Transverse colon (tissue), 4 donors: ENCODE measurements at regions not wholly inside any gene's neighbourhood (a gene's known extent, or its start where the extent isn't known, plus 50 kb on each side); places are given as distances from the start of the nearest gene placed in this dataset.
"Not testable (repeated sequence)": the region's sequence is repeated elsewhere in the genome, so short reads cannot be mapped to it uniquely, and the experiment has no call there.

Experiments used
- DNase-seq: peaks from one replicate; pipeline ENCODE4 v3.0.0-alpha.2; 2019
- H3K27ac ChIP-seq, 4 donors: fragments of 200-600 bp; sonication (generic); 2 replicates each; pipeline ENCODE4 v1.5.1; 2016 to 2018; ENCODE audit warnings: inconsistent platforms in 4 of 4
- H3K27me3 ChIP-seq: fragments of 200-600 bp; sonication (generic); 2 replicates; pipeline ENCODE4 v1.5.1; 2017; ENCODE audit warnings: inconsistent platforms
- H3K36me3 ChIP-seq, 4 donors: fragments of 200-600 bp; sonication (generic); 2 replicates each; pipeline ENCODE4 v1.5.1; 2017 to 2019; ENCODE audit warnings: inconsistent platforms in 4 of 4
- H3K4me1 ChIP-seq, 4 donors: fragments of 200-600 bp; sonication (generic); 2 replicates each; pipeline ENCODE4 v1.5.1; 2017 to 2020; ENCODE audit warnings: inconsistent platforms in 4 of 4
- H3K4me3 ChIP-seq, 4 donors: fragments of 200-600 bp; sonication (generic); 1 replicate in 1 of 4; 2 replicates in 3 of 4; pipeline versions ENCODE4 v1.5.1 to v1.6.1; 2017 to 2019; ENCODE audit warnings: inconsistent platforms in 4 of 4
- H3K9me3 ChIP-seq, 2 donors: fragments of 200-600 bp; sonication (generic); 2 replicates each; pipeline ENCODE4 v1.5.1; 2017 to 2019; ENCODE audit warnings: inconsistent platforms in 2 of 2
- CTCF ChIP-seq, 5 experiments: fragments of 200-600 bp in 3 of 5; fragments of 450-650 bp in 2 of 5; sonication (generic) in 3 of 5; IDR thresholded peaks; 1 replicate in 2 of 5; 2 replicates in 3 of 5; pipeline ENCODE4 v1.5.1; 2016 to 2017; ENCODE audit warnings: antibody characterized with exemption in 5 of 5, inconsistent platforms in 3 of 5, mild to moderate bottlenecking in 2 of 5, moderate library complexity in 1 of 5
- EP300 ChIP-seq: sonication (generic); formaldehyde crosslinking; IDR thresholded peaks from one replicate; pipeline ENCODE4 v1.6.1; 2017; ENCODE audit warnings: antibody characterized with exemption, low read depth
- POLR2A ChIP-seq: fragments of 450-650 bp; IDR thresholded peaks from one replicate; pipeline ENCODE4 v1.6.1; 2016; ENCODE audit warnings: antibody characterized with exemption, mild to moderate bottlenecking, moderate library complexity
- POLR2AphosphoS5 ChIP-seq, 3 donors: sonication (generic); formaldehyde crosslinking; IDR thresholded peaks; one replicate each; pipeline ENCODE4 v1.6.1; 2016; ENCODE audit warnings: antibody characterized with exemption in 3 of 3
- WGBS, 2 donors: methylation state at CpG; one replicate each; pipeline ENCODE4 v1.1.5; 2018; ENCODE audit warnings: low coverage in 1 of 2; 5-methylcytosine and 5-hydroxymethylcytosine counted together
- in situ Hi-C, 4 donors: fragments of 200-750 bp; cut with MboI; loops; one replicate each; pipeline versions ENCODE4 v1.15.0 to v1.15.1; 2017; ENCODE audit warnings: low sequenced_read_pairs in 3 of 4, low pct_ligation_motif_present in 1 of 4, low pct_unique_long_range_greater_than_20kb in 1 of 4
- intact Hi-C: fragments of 100-400 bp; cut with DNase I; formaldehyde crosslinking; loops from one replicate; pipeline ENCODE4 v1.15.1; 2023; ENCODE audit warnings: low total_unique reads

- no peak overlapping the region for H3K4me3 ChIP-seq
- WGBS, 2 donors: 78 to 80% methylated on average over 3 to 4 of the region's 4 CpGs
- H3K4me1 ChIP-seq: no peaks in the 10 kb centered on the region
- in situ Hi-C loops: no loop called here
- no peaks in the 10 kb centered on the region for H3K9me3 ChIP-seq
- TF ChIP-seq CTCF (IDR thresholded peaks at IDR 0.05): no peak
- TF ChIP-seq POLR2A: no peak
- no peak for TF ChIP-seq EP300
- no peak overlapping the region for H3K27ac ChIP-seq
- H3K27me3 ChIP-seq: no peaks in the 10 kb centered on the region
- no peaks in the 10 kb centered on the region for H3K36me3 ChIP-seq
- intact Hi-C loops: no loop called here
- no peak for DNase-seq
These were observed 128.5 kb upstream of the LMNTD1 start for GRCh38 chr12:25681580-25681979.

GRCh38 chr12:25682421-25682820, 129.3 kb upstream of the LMNTD1 start:
- Histone ChIP-seq H3K27ac (no peak overlapping the region), H3K4me3 (no peak overlapping the region), H3K27me3 (no peaks in the 10 kb centered on the region), H3K9me3 (no peaks in the 10 kb centered on the region), H3K4me1 (no peaks in the 10 kb centered on the region), H3K36me3 (no peaks in the 10 kb centered on the region)
- DNase-seq: no peak
- WGBS, 2 donors: 89 to 97% methylated on average over 1 of the region's 1 CpG
- intact Hi-C loops (no loop called here), in situ Hi-C loops (no loop called here)
- TF ChIP-seq POLR2A: no peak
- TF ChIP-seq POLR2AphosphoS5 (IDR thresholded peaks at IDR 0.05): no peak
- TF ChIP-seq EP300: no peak
- no peak for TF ChIP-seq CTCF (IDR thresholded peaks at IDR 0.05)

GRCh38 chr12:25684070-25684469, 131.0 kb upstream of the LMNTD1 start:
- 75 to 85% methylated on average over 2 of the region's 2 CpGs for WGBS, 2 donors
- H3K4me3 ChIP-seq: no peak overlapping the region
- H3K4me1 ChIP-seq: no peaks in the 10 kb centered on the region
- TF ChIP-seq POLR2A: no peak
- no peak for TF ChIP-seq CTCF (IDR thresholded peaks at IDR 0.05)
- TF ChIP-seq POLR2AphosphoS5 (IDR thresholded peaks at IDR 0.05): no peak
- TF ChIP-seq EP300: no peak
- in situ Hi-C loops: no loop called here
- no peaks in the 10 kb centered on the region for H3K27me3 ChIP-seq
- no peak for DNase-seq
- no peak overlapping the region for H3K27ac ChIP-seq
- H3K9me3 ChIP-seq: no peaks in the 10 kb centered on the region
- intact Hi-C loops: no loop called here
- H3K36me3 ChIP-seq: no peaks in the 10 kb centered on the region

GRCh38 chr12:25686351-25686750, 133.3 kb upstream of the LMNTD1 start:
- in situ Hi-C loops: no loop called here
- DNase-seq: no peak
- no peaks in the 10 kb centered on the region for H3K27me3 ChIP-seq
- no peaks in the 10 kb centered on the region for H3K4me1 ChIP-seq
- TF ChIP-seq EP300 (no peak), POLR2A (no peak)
- 94% methylated on average over 12 of the region's 19 CpGs; no CpG with 5 or more reads in 1 of the 2 donors for WGBS, 2 donors
- intact Hi-C loops: no loop called here
- no peaks in the 10 kb centered on the region for H3K9me3 ChIP-seq
- H3K27ac ChIP-seq: no peak overlapping the region
- H3K4me3 ChIP-seq: no peak overlapping the region
- no peaks in the 10 kb centered on the region for H3K36me3 ChIP-seq

GRCh38 chr12:25687226-25687625, 134.1 kb upstream of the LMNTD1 start:
- 85% methylated on average over 6 of the region's 6 CpGs; no CpG with 5 or more reads in 1 of the 2 donors for WGBS, 2 donors
- intact Hi-C loops: no loop called here
- no peak overlapping the region for H3K27ac ChIP-seq
- H3K36me3 ChIP-seq: no peaks in the 10 kb centered on the region
- H3K4me3 ChIP-seq: no peak overlapping the region
- H3K9me3 ChIP-seq: no peaks in the 10 kb centered on the region
- no peaks in the 10 kb centered on the region for H3K27me3 ChIP-seq
- in situ Hi-C loops: no loop called here
- TF ChIP-seq POLR2AphosphoS5 (IDR thresholded peaks at IDR 0.05): no peak
- no peak for TF ChIP-seq EP300
- no peak for TF ChIP-seq POLR2A
- TF ChIP-seq CTCF (IDR thresholded peaks at IDR 0.05): no peak
- no peak for DNase-seq
- no peaks in the 10 kb centered on the region for H3K4me1 ChIP-seq

- DNase-seq, H3K36me3 ChIP-seq, H3K4me1 ChIP-seq, H3K9me3 ChIP-seq, H3K27me3 ChIP-seq, in situ Hi-C loops, H3K4me3 ChIP-seq, intact Hi-C loops, H3K27ac ChIP-seq: not testable (repeated sequence)
- 85 to 92% methylated on average over 9 of the region's 9 CpGs for WGBS, 2 donors
These were observed 135.8 kb upstream of the LMNTD1 start for GRCh38 chr12:25688851-25689250.
